ENCODE measurements at regions not wholly inside any gene's neighbourhood (a gene's known extent, or its start where the extent isn't known, plus 50 kb on each side); places are given as distances from the start of the nearest gene placed in this dataset.

DNA sequence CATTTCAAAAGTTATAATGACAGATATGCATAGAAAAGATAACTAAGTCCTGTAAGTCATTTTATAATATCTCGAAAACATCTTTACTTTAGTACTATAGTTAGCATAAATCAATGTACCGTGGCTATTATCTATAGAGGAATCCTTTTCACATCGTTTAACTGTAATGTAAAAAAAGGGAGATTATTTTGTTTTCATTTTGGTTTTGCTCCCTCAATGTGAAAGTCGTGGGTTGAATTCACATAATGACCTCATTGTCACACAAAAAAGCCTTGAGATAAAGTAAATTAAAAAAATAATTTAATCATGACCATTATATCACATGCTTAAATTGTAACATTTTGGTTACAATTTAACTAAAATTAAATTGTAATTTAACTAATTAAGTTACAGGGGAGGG is 560.5 kb upstream of the POT1 start:
- ATAC-seq (ENCODE audit: poor library complexity): no peak
- intact Hi-C loops (cut with DNase I, micrococcal nuclease): no loop called here

DNA sequence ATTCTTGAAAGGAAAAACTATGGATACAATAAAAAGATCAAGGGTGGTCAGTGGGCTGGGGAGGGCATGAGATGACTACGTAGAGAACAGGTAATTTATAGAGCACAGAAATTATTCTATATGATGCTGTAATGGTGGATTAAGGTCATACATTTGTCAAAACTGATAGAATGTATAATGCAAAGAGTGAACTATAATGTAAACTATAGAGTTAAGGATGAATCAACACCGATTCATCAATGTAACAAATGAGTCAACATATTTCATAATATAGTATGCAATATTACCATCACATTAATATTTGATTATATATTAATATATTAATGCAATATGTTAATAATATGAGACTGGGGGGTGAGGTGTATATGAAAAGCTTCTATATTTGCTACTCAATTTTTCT is 555.6 kb upstream of the POT1 start:
- ChIA-PET POLR2A (no interaction called here), CTCF (no interaction called here)
- Histone ChIP-seq H3K4me3 (ENCODE audit: low read length) (no peak overlapping the region), H3K36me3 (ENCODE audit: insufficient read depth, low read length) (no peaks in the 10 kb centered on the region), H3K4me1 (ENCODE audit: insufficient read depth, low read length) (no peaks in the 10 kb centered on the region), H3K27ac (ENCODE audit: low read depth in 1 of 2, low read length in 2 of 2) (no peak overlapping the region), H3K27me3 (ENCODE audit: control insufficient read depth in 1 of 2, insufficient read depth in 2 of 2, low read length in 2 of 2) (no peaks in the 10 kb centered on the region), H3K9me3 (ENCODE audit: control insufficient read depth in 1 of 2, insufficient read depth in 1 of 2, low read length in 2 of 2) (no peaks in the 10 kb centered on the region)
- no peaks in the 10 kb centered on the region for H3K36me3 Mint-ChIP-seq (ENCODE audit: low read depth)
- TF ChIP-seq, protein P1, sequence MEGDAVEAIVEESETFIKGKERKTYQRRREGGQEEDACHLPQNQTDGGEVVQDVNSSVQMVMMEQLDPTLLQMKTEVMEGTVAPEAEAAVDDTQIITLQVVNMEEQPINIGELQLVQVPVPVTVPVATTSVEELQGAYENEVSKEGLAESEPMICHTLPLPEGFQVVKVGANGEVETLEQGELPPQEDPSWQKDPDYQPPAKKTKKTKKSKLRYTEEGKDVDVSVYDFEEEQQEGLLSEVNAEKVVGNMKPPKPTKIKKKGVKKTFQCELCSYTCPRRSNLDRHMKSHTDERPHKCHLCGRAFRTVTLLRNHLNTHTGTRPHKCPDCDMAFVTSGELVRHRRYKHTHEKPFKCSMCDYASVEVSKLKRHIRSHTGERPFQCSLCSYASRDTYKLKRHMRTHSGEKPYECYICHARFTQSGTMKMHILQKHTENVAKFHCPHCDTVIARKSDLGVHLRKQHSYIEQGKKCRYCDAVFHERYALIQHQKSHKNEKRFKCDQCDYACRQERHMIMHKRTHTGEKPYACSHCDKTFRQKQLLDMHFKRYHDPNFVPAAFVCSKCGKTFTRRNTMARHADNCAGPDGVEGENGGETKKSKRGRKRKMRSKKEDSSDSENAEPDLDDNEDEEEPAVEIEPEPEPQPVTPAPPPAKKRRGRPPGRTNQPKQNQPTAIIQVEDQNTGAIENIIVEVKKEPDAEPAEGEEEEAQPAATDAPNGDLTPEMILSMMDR (IDR thresholded peaks at IDR 0.05): no peak
- DNase-seq (no peak), ATAC-seq (ENCODE audit: poor library complexity) (no peak)
- no peak overlapping the region for H3K4me3 Mint-ChIP-seq
- no peaks in the 10 kb centered on the region for H3K27me3 Mint-ChIP-seq
- H3K27ac Mint-ChIP-seq: no peak overlapping the region
- intact Hi-C loops (cut with DNase I, micrococcal nuclease): no loop called here
- no peaks in the 10 kb centered on the region for H3K4me1 Mint-ChIP-seq (ENCODE audit: low read depth)
- peaks cover 6% of the 10 kb centered on the region for H3K9me3 Mint-ChIP-seq

More for the DNA sequence above, 560.5 kb upstream of the POT1 start:
- no peaks in the 10 kb centered on the region for H3K27me3 Mint-ChIP-seq
- no peaks in the 10 kb centered on the region for H3K36me3 Mint-ChIP-seq (ENCODE audit: low read depth)
- DNase-seq: no peak
- Histone ChIP-seq H3K27me3 (ENCODE audit: control insufficient read depth in 1 of 2, insufficient read depth in 2 of 2, low read length in 2 of 2) (no peaks in the 10 kb centered on the region), H3K9me3 (ENCODE audit: control insufficient read depth in 1 of 2, insufficient read depth in 1 of 2, low read length in 2 of 2) (no peaks in the 10 kb centered on the region), H3K27ac (ENCODE audit: low read depth in 1 of 2, low read length in 2 of 2) (no peak overlapping the region), H3K36me3 (ENCODE audit: insufficient read depth, low read length) (no peaks in the 10 kb centered on the region), H3K4me1 (ENCODE audit: insufficient read depth, low read length) (no peaks in the 10 kb centered on the region), H3K4me3 (ENCODE audit: low read length) (no peak overlapping the region)
- ChIA-PET CTCF (no interaction called here), POLR2A (no interaction called here)
- H3K27ac Mint-ChIP-seq: no peak overlapping the region
- TF ChIP-seq, protein P1 (IDR thresholded peaks at IDR 0.05): no peak
- peaks cover 6% of the 10 kb centered on the region for H3K9me3 Mint-ChIP-seq
- no peaks in the 10 kb centered on the region for H3K4me1 Mint-ChIP-seq (ENCODE audit: low read depth)
- H3K4me3 Mint-ChIP-seq: no peak overlapping the region

DNA sequence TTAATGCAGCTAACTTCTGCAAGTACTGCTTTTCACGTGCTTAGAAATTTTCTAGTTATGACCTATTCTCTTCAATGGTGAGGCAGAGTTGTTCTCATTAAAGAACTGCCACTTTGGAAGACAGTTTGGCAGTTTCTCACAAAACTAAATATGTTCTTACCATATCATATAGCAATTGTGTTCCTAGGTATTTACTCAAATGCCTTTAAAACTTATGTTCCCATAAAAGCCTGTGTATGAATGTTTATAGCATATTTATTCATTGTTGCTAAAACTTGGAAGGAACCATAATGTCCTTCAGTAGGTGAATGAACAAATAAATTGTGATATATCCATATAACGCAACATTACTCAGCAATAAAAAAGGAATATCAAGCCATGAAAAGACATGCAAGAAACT is 555.1 kb upstream of the POT1 start:
- no peaks in the 10 kb centered on the region for H3K4me1 ChIP-seq (ENCODE audit: insufficient read depth, low read length)
- intact Hi-C loops (cut with DNase I, micrococcal nuclease): no loop called here
- H3K36me3 Mint-ChIP-seq (ENCODE audit: low read depth): no peaks in the 10 kb centered on the region
- H3K36me3 ChIP-seq (ENCODE audit: insufficient read depth, low read length): no peaks in the 10 kb centered on the region
- ChIA-PET POLR2A (no interaction called here), CTCF (no interaction called here)
- DNase-seq: no peak
- H3K27ac Mint-ChIP-seq: no peak overlapping the region
- no peak overlapping the region for H3K27ac ChIP-seq (ENCODE audit: low read depth in 1 of 2, low read length in 2 of 2)
- H3K27me3 ChIP-seq (ENCODE audit: control insufficient read depth in 1 of 2, insufficient read depth in 2 of 2, low read length in 2 of 2): no peaks in the 10 kb centered on the region
- no peak for ATAC-seq (ENCODE audit: poor library complexity)
- no peaks in the 10 kb centered on the region for H3K9me3 ChIP-seq (ENCODE audit: control insufficient read depth in 1 of 2, insufficient read depth in 1 of 2, low read length in 2 of 2)
- H3K4me3 ChIP-seq (ENCODE audit: low read length): no peak overlapping the region
- H3K27me3 Mint-ChIP-seq: no peaks in the 10 kb centered on the region
- TF ChIP-seq, protein P1 (IDR thresholded peaks at IDR 0.05): no peak
- H3K4me1 Mint-ChIP-seq (ENCODE audit: low read depth): no peaks in the 10 kb centered on the region
- H3K9me3 Mint-ChIP-seq: peaks cover 6% of the 10 kb centered on the region
- H3K4me3 Mint-ChIP-seq: no peak overlapping the region

Measured in CD4-positive, alpha-beta T cell (primary cell).